Tibial artery (tissue), 4 donors: ENCODE measurements at regions not wholly inside any gene's neighbourhood (a gene's known extent, or its start where the extent isn't known, plus 50 kb on each side); places are given as distances from the start of the nearest gene placed in this dataset.
A peak's percentile ranks its signal among the peaks of the same experiment; 100 is the strongest.

Experiments
- DNase-seq, 2 donors: peaks; one replicate each; pipeline ENCODE4 v3.0.0-alpha.2; 2019
- H3K27ac ChIP-seq, 2 donors: fragments of 200-600 bp; sonication (generic) in 1 of 2; 1 replicate in 1 of 2; 2 replicates in 1 of 2; pipeline ENCODE4 v1.5.1; 2018 to 2019; ENCODE audit warnings: mild to moderate bottlenecking in 1 of 2
- H3K27me3 ChIP-seq, 2 donors: fragments of 200-600 bp; sonication (generic) in 1 of 2; one replicate each; pipeline versions ENCODE4 v1.5.1 to v1.6.0; 2016 to 2019
- H3K36me3 ChIP-seq, 3 donors: fragments of 200-600 bp; sonication (generic) in 2 of 3; one replicate each; pipeline ENCODE4 v1.5.1; 2016 to 2019; ENCODE audit warnings: mild to moderate bottlenecking in 2 of 3
- H3K4me1 ChIP-seq, 4 donors: fragments of 200-600 bp; sonication (generic) in 2 of 4; 1 replicate in 3 of 4; 2 replicates in 1 of 4; pipeline ENCODE4 v1.5.1; 2016 to 2019
- H3K4me3 ChIP-seq, 2 donors: fragments of 200-600 bp; sonication (generic) in 1 of 2; 1 replicate in 1 of 2; 2 replicates in 1 of 2; pipeline ENCODE4 v1.5.1; 2018 to 2019; ENCODE audit warnings: mild to moderate bottlenecking in 2 of 2
- H3K9me3 ChIP-seq, 3 donors: fragments of 200-600 bp; sonication (generic) in 1 of 3; one replicate each; pipeline ENCODE4 v1.5.1; 2016 to 2019
- CTCF ChIP-seq, 2 experiments: fragments of 200-600 bp in 1 of 2; fragments of 450-650 bp in 1 of 2; IDR thresholded peaks; one replicate each; pipeline ENCODE4 v1.5.1; 2017 to 2019; ENCODE audit warnings: antibody characterized with exemption in 2 of 2, mild to moderate bottlenecking in 1 of 2, moderate library complexity in 1 of 2
- intact Hi-C: fragments of 100-400 bp; cut with DNase I; formaldehyde crosslinking; loops from one replicate; pipeline ENCODE4 v1.15.0; 2023; ENCODE audit warnings: low total_unique reads

DNA sequence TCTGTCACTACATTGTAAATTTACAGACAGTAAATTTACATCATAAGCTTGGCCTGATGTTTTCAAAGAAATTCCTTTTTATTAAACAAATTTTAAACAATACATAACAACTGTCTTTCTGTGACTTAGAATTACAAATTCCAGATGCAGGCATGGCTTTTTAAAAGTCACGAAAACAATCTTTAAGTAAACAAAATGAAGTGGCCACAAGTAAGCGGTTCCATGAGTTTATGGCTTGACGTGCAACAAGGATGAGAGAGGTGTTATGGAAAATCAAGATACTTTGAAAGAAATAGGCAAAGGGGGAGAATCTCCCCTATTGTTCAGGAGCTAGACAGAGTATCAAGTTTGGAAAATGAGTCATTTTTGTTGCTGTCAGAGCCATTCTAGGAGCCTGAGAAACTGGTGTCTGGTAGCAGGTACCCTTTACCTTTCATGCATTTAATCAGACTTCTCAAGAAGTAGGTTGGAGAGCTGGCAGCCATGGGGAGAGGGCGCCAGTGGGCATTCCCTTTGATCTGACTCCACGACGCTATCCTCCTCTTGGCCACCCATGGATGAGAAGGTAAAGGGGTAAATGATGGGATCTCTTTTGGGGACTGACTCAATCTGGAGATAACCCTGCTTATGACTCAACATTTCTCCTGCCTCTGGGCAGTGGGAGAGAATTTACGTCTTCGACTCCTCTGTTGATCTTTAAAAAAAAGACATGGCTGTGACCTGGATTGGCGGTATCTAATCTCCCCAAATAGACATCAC, 217.2 kb downstream of the SPRY1 start:
- H3K36me3 ChIP-seq = no peaks in the 10 kb centered on the region
- H3K4me3 ChIP-seq = no peak overlapping the region
- no peaks in the 10 kb centered on the region for H3K9me3 ChIP-seq
- H3K4me1 ChIP-seq = peaks cover 0 to 11% (median 7%) of the 10 kb centered on the region in 4 donors
- intact Hi-C loops = no loop called here
- no peak overlapping the region for H3K27ac ChIP-seq
- TF ChIP-seq CTCF (IDR thresholded peaks at IDR 0.05) = no peak
- H3K27me3 ChIP-seq = no peaks in the 10 kb centered on the region
- no peak for DNase-seq

DNA sequence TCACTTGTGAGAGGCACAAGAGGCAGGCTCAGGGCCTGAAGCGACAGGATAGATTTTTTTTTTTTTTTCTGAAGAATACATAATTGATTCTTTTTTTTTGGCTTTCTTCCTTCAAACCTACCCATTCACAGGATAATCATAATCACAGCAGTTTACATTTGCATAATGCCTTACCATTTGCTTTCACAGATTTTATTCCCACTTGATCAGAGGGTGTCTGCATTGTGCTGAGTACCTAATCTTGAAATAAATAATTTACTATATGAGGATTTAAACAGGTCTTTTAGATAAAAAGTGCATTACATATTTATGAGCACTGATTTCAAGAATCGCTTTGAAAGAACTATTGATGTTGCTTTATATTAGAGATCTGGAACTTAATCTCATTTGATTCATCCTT, 219.3 kb downstream of the SPRY1 start:
- Histone ChIP-seq H3K27ac (no peak overlapping the region), H3K36me3 (no peaks in the 10 kb centered on the region)
- intact Hi-C loops = no loop called here

GRCh38 chr4:123616951-123617461, 220.4 kb downstream of the SPRY1 start:
- peaks cover 0 to 29% (median 16%) of the 10 kb centered on the region in 4 donors for H3K4me1 ChIP-seq
- TF ChIP-seq CTCF (IDR thresholded peaks at IDR 0.05) = no peak
- no peaks in the 10 kb centered on the region for H3K9me3 ChIP-seq
- H3K27ac ChIP-seq = peak overlapping the region in 1 of 2 donors; percentile 37
- H3K36me3 ChIP-seq = no peaks in the 10 kb centered on the region
- no peaks in the 10 kb centered on the region for H3K27me3 ChIP-seq
- intact Hi-C loops = no loop called here
- H3K4me3 ChIP-seq = no peak overlapping the region
- peak; percentile 59 to 65 for DNase-seq

More for the DNA sequence above, 219.3 kb downstream of the SPRY1 start:
- Histone ChIP-seq H3K9me3 (no peaks in the 10 kb centered on the region), H3K4me3 (no peak overlapping the region), H3K4me1 (peaks cover 0 to 18% (median 11%) of the 10 kb centered on the region in 4 donors), H3K27me3 (no peaks in the 10 kb centered on the region)
- no peak for TF ChIP-seq CTCF (IDR thresholded peaks at IDR 0.05)
- DNase-seq = no peak

GRCh38 chr4:123617791-123618190, 221.2 kb downstream of the SPRY1 start:
- no peak for DNase-seq
- Histone ChIP-seq H3K27ac (no peak overlapping the region), H3K27me3 (no peaks in the 10 kb centered on the region), H3K4me1 (peaks cover 0 to 29% (median 17%) of the 10 kb centered on the region in 4 donors), H3K36me3 (no peaks in the 10 kb centered on the region), H3K4me3 (no peak overlapping the region), H3K9me3 (no peaks in the 10 kb centered on the region)
- no peak for TF ChIP-seq CTCF (IDR thresholded peaks at IDR 0.05)
- intact Hi-C loops = no loop called here

GRCh38 chr4:123618606-123619005, 222.0 kb downstream of the SPRY1 start:
- DNase-seq = no peak
- no peaks in the 10 kb centered on the region for H3K9me3 ChIP-seq
- no peak for TF ChIP-seq CTCF (IDR thresholded peaks at IDR 0.05)
- peaks cover 0 to 29% (median 17%) of the 10 kb centered on the region in 4 donors for H3K4me1 ChIP-seq
- no peak overlapping the region for H3K4me3 ChIP-seq
- intact Hi-C loops = no loop called here
- no peaks in the 10 kb centered on the region for H3K36me3 ChIP-seq
- H3K27me3 ChIP-seq = no peaks in the 10 kb centered on the region
- H3K27ac ChIP-seq = no peak overlapping the region
